NK-92 treated with Interleukin-12 subunit alpha and Interleukin-12 subunit beta, amount 100 ng/mL, for 24 hours (cell line): ENCODE measurements at regions not wholly inside any gene's neighbourhood (a gene's known extent, or its start where the extent isn't known, plus 50 kb on each side); places are given as distances from the start of the nearest gene placed in this dataset.

Experiments
- DNase-seq: peaks from one replicate; lab custom pipeline; 2025; lab: John Stamatoyannopoulos, UW

- no peak for DNase-seq
Observed at GRCh38 chr13:40505196-40505595, 161.2 kb downstream of the FOXO1 start.
